Choroid plexus epithelial cell (primary cell): ENCODE measurements at regions not wholly inside any gene's neighbourhood (a gene's known extent, or its start where the extent isn't known, plus 50 kb on each side); places are given as distances from the start of the nearest gene placed in this dataset.

ENCODE experiments used
- DNase-seq: peaks from one replicate; pipeline ENCODE4 v3.0.0-alpha.2; 2010; ENCODE audit warnings: low read depth
- H3K4me3 ChIP-seq: 2 replicates; pipeline ENCODE4 v1.5.1; 2011; ENCODE audit warnings: low read depth, mild to moderate bottlenecking, control low read depth, low read length, moderate library complexity
- CTCF ChIP-seq: conservative IDR thresholded peaks from 2 replicates; pipeline ENCODE4 v1.5.1; 2011; ENCODE audit warnings: low read depth, mild to moderate bottlenecking, control low read depth, inconsistent platforms, low read length, moderate library complexity

- no peak for TF ChIP-seq CTCF
- DNase-seq, result no peak
Measured at GRCh38 chr5:137567226-137567625, 68.1 kb upstream of the SPOCK1 start.

DNA sequence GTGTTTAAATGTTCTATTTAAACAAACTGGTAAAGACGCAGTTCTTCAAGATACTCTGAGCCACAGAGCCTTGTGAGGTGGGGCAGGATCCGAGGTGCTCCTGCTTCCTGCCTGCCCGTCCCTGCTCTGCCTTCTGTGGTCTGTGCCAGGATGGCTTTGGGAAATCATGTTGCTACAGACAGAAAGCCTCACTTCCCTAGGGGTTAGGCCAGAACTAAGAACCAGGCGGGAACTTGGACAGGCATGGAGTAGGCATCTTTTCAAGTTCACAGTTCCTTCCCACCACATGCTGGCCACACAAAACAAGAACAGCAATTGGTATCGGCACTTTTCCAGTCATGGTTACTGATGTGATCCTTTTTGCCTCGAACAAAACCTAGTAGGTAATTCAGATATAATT, 67.7 kb upstream of the SPOCK1 start:
- DNase-seq, result no peak
- no peak for TF ChIP-seq CTCF
- no peak overlapping the region for H3K4me3 ChIP-seq

More at GRCh38 chr5:137567226-137567625, 68.1 kb upstream of the SPOCK1 start:
- H3K4me3 ChIP-seq, result no peak overlapping the region

DNA sequence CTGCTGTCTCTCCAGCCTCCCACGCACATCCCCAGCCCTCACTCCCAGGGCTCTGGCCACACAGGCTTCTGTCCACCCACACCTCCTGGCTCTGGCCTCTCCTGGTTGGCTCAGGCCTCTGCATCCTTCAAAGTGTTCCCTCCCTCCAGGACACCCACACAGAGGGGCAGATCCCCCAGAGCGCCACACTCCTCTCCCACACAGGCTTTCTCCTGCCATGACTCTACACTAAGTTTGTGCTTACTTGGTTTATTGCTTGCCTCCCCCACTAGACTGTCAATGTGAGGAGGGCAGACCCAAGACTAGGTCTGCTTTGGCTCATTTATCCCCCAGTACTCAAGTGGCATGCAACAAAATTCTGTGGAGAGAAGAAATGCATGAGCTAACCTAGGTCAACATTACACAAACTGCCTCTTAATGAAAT, 67.0 kb upstream of the SPOCK1 start:
- TF ChIP-seq CTCF, result no peak
- DNase-seq, result no peak
- no peak overlapping the region for H3K4me3 ChIP-seq

GRCh38 chr5:137565450-137565849, 66.3 kb upstream of the SPOCK1 start:
- no peak overlapping the region for H3K4me3 ChIP-seq
- DNase-seq, result peak; percentile 19
- no peak for TF ChIP-seq CTCF

- TF ChIP-seq CTCF, result no peak
- H3K4me3 ChIP-seq, result no peak overlapping the region
- DNase-seq, result no peak
Measured at GRCh38 chr5:137564398-137564961, 65.4 kb upstream of the SPOCK1 start.

- H3K4me3 ChIP-seq, result no peak overlapping the region
- TF ChIP-seq CTCF, result no peak
- DNase-seq, result peak; percentile 85
Measured at GRCh38 chr5:137563646-137564397, 64.7 kb upstream of the SPOCK1 start.

DNA sequence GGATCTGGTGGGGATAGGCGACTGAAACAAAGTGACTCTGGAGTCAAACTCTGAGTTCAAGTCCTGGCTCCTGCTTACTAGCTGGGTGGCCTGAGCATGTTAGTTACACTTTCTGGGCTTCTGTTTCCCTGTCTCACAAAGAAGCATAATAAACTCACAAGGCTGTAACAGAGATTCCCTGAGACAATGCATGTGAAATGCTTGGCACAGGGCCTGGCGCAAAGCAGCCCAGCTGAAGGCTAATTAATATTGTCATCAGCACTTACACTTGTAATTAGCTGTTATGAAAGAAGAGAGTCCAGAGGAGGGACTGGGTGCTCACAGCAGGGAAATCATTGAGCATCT, 64.1 kb upstream of the SPOCK1 start:
- no peak for TF ChIP-seq CTCF
- H3K4me3 ChIP-seq, result no peak overlapping the region
- DNase-seq, result no peak
